GM18502 (cell line): ENCODE measurements at regions not wholly inside any gene's neighbourhood (a gene's known extent, or its start where the extent isn't known, plus 50 kb on each side); places are given as distances from the start of the nearest gene placed in this dataset.
A peak's percentile ranks its signal among the peaks of the same experiment; 100 is the strongest.

Experiments used
- ATAC-seq: cut with Tn5 transposase; IDR thresholded peaks from one replicate; pipeline ENCODE4 v1.9.1; 2021; ENCODE audit warnings: mild to moderate bottlenecking; ENCODE audit not compliant: unreplicated experiment, poor library complexity

- ATAC-seq = peak; percentile 76
These were observed 51.5 kb upstream of the LRRC32 start for GRCh38 chr11:76721755-76722677.

DNA sequence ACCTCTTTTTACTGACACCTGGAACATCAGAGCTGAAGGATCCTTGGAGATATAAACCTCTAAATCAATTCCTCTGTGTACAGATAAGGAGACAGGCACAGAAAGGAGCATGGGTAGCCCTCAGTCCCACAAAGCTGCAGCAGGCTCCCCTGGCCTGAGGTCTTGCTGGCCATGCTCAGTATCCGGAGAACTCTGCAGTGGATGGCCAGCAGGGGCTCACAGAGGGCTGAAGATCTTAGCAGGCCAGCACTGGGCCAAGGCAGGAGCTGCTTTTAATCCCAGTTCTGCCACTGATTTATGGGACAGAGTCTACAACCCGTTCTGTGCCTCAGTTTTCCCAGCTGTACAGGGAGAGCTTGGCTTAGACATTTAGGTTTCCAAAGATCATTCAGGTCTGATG lies 52.6 kb upstream of the LRRC32 start:
- ATAC-seq = no peak

DNA sequence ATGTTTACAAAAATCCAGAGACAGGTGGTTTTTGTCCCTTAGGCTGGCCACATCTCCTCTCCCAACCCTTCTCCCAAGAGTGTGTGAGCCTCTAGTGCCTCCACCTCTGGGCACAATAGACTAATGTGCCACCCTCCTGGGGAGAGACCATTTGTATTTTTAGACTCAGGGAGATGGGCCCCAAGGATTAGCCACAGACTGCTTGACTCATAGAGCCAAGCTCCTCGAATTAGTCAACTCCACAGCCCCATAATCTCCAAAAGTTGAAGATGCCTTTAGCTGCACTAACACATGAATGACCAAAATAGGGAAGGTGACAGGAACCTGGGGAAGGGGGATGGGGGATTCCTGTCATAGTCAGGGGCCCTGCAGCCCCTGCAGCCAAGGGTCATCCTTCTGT lies 53.0 kb upstream of the LRRC32 start:
- no peak for ATAC-seq

- no peak for ATAC-seq
These were observed 53.7 kb upstream of the LRRC32 start for GRCh38 chr11:76724171-76724768.

GRCh38 chr11:76728227-76728626 lies 54.9 kb upstream of the TSKU start:
- no peak for ATAC-seq

- no peak for ATAC-seq
These were observed 54.4 kb upstream of the TSKU start for GRCh38 chr11:76728778-76729177.

DNA sequence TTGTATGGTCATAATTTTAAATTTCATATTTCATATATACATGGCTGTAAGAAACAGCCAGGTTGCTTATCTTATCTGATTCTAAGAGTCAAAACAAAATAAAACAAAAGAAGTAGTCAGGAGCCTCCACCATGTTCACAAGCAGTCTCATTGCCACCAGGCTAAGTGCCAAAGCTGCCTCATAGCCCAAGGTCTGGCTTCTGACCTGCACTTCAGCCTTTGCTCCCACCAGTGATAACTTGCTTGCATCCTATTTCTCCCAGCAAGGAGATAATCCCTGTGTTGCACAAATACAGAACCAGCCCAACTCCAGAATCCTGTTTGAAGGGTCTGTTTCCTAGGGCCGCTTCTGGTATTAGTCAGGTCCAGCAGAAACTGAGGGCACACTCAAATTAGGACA lies 53.9 kb upstream of the TSKU start:
- no peak for ATAC-seq

DNA sequence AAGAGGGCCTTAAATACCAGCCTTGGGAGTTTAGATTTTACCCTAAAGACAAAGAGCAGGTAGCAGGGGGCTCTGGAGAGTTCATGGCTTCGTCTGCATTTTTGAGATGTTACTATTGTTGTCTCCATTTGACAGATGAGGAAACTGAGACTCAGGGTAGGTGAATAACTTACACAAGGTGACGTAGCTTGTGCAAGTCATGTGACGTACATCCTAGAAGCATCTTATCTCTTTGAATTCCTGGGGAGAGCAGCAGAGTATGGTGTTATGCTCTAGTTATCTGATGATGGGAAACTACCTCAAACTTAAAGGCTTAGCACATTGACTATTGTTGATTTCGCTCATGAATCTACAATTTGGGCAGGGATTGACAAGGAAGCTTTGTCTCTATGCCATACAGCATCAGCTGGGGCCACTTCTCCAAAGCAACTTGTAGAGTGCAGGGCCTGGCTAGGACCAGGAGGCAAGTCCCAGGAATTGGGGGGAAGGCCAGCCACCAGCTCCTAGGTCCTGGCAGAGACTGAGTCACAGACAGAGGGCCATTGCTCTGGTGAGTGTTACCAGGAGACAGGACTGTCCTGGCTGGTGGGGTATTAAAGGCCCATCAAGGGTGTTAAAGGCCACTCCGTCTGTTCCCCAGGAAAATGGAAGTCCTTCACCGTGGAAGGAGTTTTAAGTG lies 52.1 kb upstream of the TSKU start:
- ATAC-seq = no peak

DNA sequence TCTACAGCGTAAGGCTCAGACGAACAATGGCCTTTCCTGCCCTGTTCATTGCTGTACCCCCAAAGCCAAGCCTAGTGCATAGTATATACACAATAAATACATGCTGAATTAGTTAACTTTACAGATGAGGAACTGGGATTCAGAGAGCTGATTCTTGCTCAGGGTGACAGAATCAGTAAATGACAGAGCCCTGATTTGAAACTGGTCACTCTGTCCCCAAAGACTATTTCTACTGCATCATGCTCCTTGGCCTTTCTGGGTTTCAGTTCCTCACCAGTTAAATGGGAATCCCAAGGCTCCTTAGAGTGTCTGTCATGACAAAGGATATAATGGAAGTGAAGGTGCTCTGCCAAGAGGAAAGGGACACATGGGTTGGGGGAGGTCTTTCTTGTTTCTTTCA lies 50.5 kb upstream of the TSKU start:
- ATAC-seq = no peak
